Liver (tissue), 3 donors: ENCODE measurements at regions not wholly inside any gene's neighbourhood (a gene's known extent, or its start where the extent isn't known, plus 50 kb on each side); places are given as distances from the start of the nearest gene placed in this dataset.

ENCODE experiments used
- ATF3 ChIP-seq: IDR thresholded peaks from 2 replicates; pipeline ENCODE4 v1.6.1; 2016; ENCODE audit warnings: antibody characterized with exemption
- CTCF ChIP-seq: fragments of 150-350 bp; IDR thresholded peaks from 2 replicates; pipeline ENCODE4 v1.5.1; 2017; ENCODE audit warnings: improper control_type of control experiment, low read depth, low read length; ENCODE audit not compliant: missing input control
- EGR1 ChIP-seq, 2 donors: IDR thresholded peaks; 2 replicates each; pipeline ENCODE4 v1.6.1; 2016 to 2018; ENCODE audit warnings: antibody characterized with exemption in 2 of 2, low read depth in 2 of 2
- FOXA1 ChIP-seq: IDR thresholded peaks from 2 replicates; pipeline ENCODE4 v1.6.1; 2016; ENCODE audit warnings: antibody characterized with exemption
- GABPA ChIP-seq, 2 donors: IDR thresholded peaks in 1 of 2; conservative IDR thresholded peaks in 1 of 2; 2 replicates each; pipeline ENCODE4 v1.6.1; 2016; ENCODE audit warnings: antibody characterized with exemption in 2 of 2, mild to moderate bottlenecking in 1 of 2, moderate library complexity in 1 of 2
- RAD21 ChIP-seq, 2 donors: IDR thresholded peaks; 2 replicates each; pipeline ENCODE4 v1.6.1; 2016; ENCODE audit warnings: antibody characterized with exemption in 2 of 2, mild to moderate bottlenecking in 2 of 2
- REST ChIP-seq: IDR thresholded peaks from 2 replicates; pipeline ENCODE4 v1.6.1; 2016; ENCODE audit warnings: antibody characterized with exemption, mild to moderate bottlenecking
- SP1 ChIP-seq: IDR thresholded peaks from 2 replicates; pipeline ENCODE4 v1.6.1; 2018; ENCODE audit warnings: antibody characterized with exemption, mild to moderate bottlenecking
- YY1 ChIP-seq: IDR thresholded peaks from 2 replicates; pipeline ENCODE4 v1.6.1; 2016; ENCODE audit warnings: antibody characterized with exemption, mild to moderate bottlenecking
- donor health status: healthy.
- donor health status: healthy.

- no peak for TF ChIP-seq SP1
- TF ChIP-seq CTCF, result no peak
- no peak for TF ChIP-seq GABPA (IDR thresholded peaks at IDR 0.05 in 1 of 2, conservative IDR thresholded peaks at IDR 0.05 in 1 of 2)
- no peak for TF ChIP-seq YY1
- TF ChIP-seq REST, result no peak
- TF ChIP-seq EGR1 (IDR thresholded peaks at IDR 0.05; ENCODE audit: low read depth in 2 of 2), result no peak
- no peak for TF ChIP-seq RAD21 (IDR thresholded peaks at IDR 0.05)
- TF ChIP-seq ATF3, result no peak
- TF ChIP-seq FOXA1, result no peak
Measured at GRCh38 chr9:20252778-20253177, 369.5 kb downstream of the MLLT3 start.
